ENCODE measurements at regions not wholly inside any gene's neighbourhood (a gene's known extent, or its start where the extent isn't known, plus 50 kb on each side); places are given as distances from the start of the nearest gene placed in this dataset.

DNA sequence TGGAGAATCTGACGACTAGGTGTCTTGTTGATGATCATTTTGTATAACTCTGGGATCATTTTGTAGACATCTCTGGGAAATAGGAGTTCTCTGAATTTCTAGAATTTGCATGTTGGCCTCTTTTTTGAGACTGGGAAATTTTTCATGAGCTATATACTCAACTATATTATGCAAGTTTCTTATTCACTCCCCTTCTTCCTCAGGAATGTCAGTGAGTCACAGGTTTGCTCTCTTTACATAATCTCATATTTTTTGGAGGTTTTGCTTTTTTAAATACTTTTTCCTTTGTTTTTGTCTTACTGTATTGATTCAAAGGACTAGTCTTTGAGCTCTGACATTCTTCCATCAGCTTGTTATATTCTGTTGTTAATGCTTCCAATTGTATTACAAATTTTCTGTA is 1324.2 kb downstream of the TECRL start:
- TF ChIP-seq, protein P1, sequence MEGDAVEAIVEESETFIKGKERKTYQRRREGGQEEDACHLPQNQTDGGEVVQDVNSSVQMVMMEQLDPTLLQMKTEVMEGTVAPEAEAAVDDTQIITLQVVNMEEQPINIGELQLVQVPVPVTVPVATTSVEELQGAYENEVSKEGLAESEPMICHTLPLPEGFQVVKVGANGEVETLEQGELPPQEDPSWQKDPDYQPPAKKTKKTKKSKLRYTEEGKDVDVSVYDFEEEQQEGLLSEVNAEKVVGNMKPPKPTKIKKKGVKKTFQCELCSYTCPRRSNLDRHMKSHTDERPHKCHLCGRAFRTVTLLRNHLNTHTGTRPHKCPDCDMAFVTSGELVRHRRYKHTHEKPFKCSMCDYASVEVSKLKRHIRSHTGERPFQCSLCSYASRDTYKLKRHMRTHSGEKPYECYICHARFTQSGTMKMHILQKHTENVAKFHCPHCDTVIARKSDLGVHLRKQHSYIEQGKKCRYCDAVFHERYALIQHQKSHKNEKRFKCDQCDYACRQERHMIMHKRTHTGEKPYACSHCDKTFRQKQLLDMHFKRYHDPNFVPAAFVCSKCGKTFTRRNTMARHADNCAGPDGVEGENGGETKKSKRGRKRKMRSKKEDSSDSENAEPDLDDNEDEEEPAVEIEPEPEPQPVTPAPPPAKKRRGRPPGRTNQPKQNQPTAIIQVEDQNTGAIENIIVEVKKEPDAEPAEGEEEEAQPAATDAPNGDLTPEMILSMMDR (conservative IDR thresholded peaks at IDR 0.05; ENCODE audit: low read depth, low read length), result no peak
- TF ChIP-seq POLR2A (IDR thresholded peaks at IDR 0.05; ENCODE audit: low read depth, low read length) (no peak), SMC3 (IDR thresholded peaks at IDR 0.05; ENCODE audit: low read depth, low read length) (no peak), RFX5 (IDR thresholded peaks at IDR 0.05; ENCODE audit: low read depth, low read length) (no peak), MAFK (IDR thresholded peaks at IDR 0.05; ENCODE audit: low read depth, low read length) (no peak), CHD1 (IDR thresholded peaks at IDR 0.05; ENCODE audit: low read depth, low read length) (no peak)

Measured in IMR-90 (cell line).